GM23338 (cell line): ENCODE measurements at regions not wholly inside any gene's neighbourhood (a gene's known extent, or its start where the extent isn't known, plus 50 kb on each side); places are given as distances from the start of the nearest gene placed in this dataset.

ENCODE experiments used
- ATAC-seq: fragments of 200-7000 bp; cut with Tn5 transposase; 3 replicates; pipeline ENCODE4 v1.9.1; 2020
- DNase-seq: peaks from one replicate; pipeline ENCODE4 v3.0.0-alpha.2; 2015; ENCODE audit warnings: low spot score
- H2AFZ ChIP-seq: fragments of 200-600 bp; sonication (generic); 2 replicates; pipeline ENCODE4 v1.8.0; 2016; ENCODE audit warnings: antibody characterized with exemption, mild to moderate bottlenecking, moderate library complexity
- H3F3A ChIP-seq: fragments of 200-600 bp; sonication (generic); replicated peaks from 2 replicates; pipeline ENCODE4 v1.8.0; 2017; ENCODE audit warnings: antibody characterized with exemption, mixed run types, low read depth
- H3K27ac ChIP-seq: fragments of 200-600 bp; sonication (generic); 2 replicates; pipeline ENCODE4 v1.6.1; 2016; ENCODE audit warnings: low read depth
- H3K27me3 ChIP-seq: fragments of 200-600 bp; sonication (generic); 2 replicates; pipeline ENCODE4 v1.8.0; 2016; ENCODE audit warnings: mild to moderate bottlenecking, mixed run types, moderate library complexity; ENCODE audit not compliant: insufficient read depth
- H3K36me3 ChIP-seq: fragments of 200-600 bp; sonication (generic); 2 replicates; pipeline ENCODE4 v1.8.0; 2016; ENCODE audit warnings: mild to moderate bottlenecking; ENCODE audit not compliant: insufficient read depth
- H3K4me1 ChIP-seq: fragments of 200-600 bp; sonication (generic); 2 replicates; pipeline ENCODE4 v1.8.0; 2016; ENCODE audit warnings: mild to moderate bottlenecking, moderate library complexity; ENCODE audit not compliant: insufficient read depth
- H3K4me2 ChIP-seq: fragments of 200-600 bp; sonication (generic); 2 replicates; pipeline ENCODE4 v1.7.1; 2017; ENCODE audit warnings: mixed run types
- H3K4me3 ChIP-seq: fragments of 200-600 bp; sonication (generic); 2 replicates; pipeline ENCODE4 v1.6.1; 2016; ENCODE audit warnings: mixed run types
- H3K79me2 ChIP-seq: fragments of 200-600 bp; sonication (generic); replicated peaks from 2 replicates; pipeline ENCODE4 v1.8.0; 2017; ENCODE audit warnings: mild to moderate bottlenecking; ENCODE audit not compliant: insufficient read depth
- H3K9me2 ChIP-seq: fragments of 200-600 bp; sonication (generic); 2 replicates; pipeline ENCODE4 v1.8.0; 2017; ENCODE audit not compliant: insufficient read depth
- H4K20me1 ChIP-seq: fragments of 200-600 bp; sonication (generic); replicated peaks from 2 replicates; pipeline ENCODE4 v1.8.0; 2017; ENCODE audit warnings: mild to moderate bottlenecking; ENCODE audit not compliant: insufficient read depth
- H3K27ac Mint-ChIP-seq: 2 replicates; pipeline ENCODE4 v1.8.0; 2020; ENCODE audit warnings: inconsistent platforms, mild to moderate bottlenecking, moderate library complexity, mixed read lengths
- H3K27me3 Mint-ChIP-seq: 3 replicates; pipeline ENCODE4 v1.8.0; 2022; ENCODE audit warnings: low read depth, mild to moderate bottlenecking, moderate library complexity, mixed read lengths, inconsistent platforms; ENCODE audit not compliant: insufficient read depth, poor library complexity
- H3K36me3 Mint-ChIP-seq: 3 replicates; pipeline ENCODE4 v1.8.0; 2021; ENCODE audit warnings: low read depth, mild to moderate bottlenecking, inconsistent platforms, moderate library complexity, mixed read lengths
- H3K4me1 Mint-ChIP-seq: 3 replicates; pipeline ENCODE4 v1.8.0; 2020; ENCODE audit warnings: mild to moderate bottlenecking, inconsistent platforms, mixed read lengths
- H3K4me3 Mint-ChIP-seq: 3 replicates; pipeline ENCODE4 v1.8.0; 2021; ENCODE audit warnings: moderate library complexity, mild to moderate bottlenecking, inconsistent platforms, mixed read lengths
- H3K9me3 Mint-ChIP-seq: 3 replicates; pipeline ENCODE4 v1.8.0; 2020; ENCODE audit warnings: moderate library complexity, mild to moderate bottlenecking, inconsistent platforms, mixed read lengths
- CREB1 ChIP-seq: fragments of 250-450 bp; sonication (Bioruptor Pico); IDR thresholded peaks from 2 replicates; pipeline ENCODE4 v1.5.0; 2020; ENCODE audit warnings: low read depth, mild to moderate bottlenecking, moderate library complexity
- POLR2AphosphoS5 ChIP-seq: IDR thresholded peaks from 2 replicates; pipeline ENCODE4 v1.6.1; 2016; ENCODE audit warnings: antibody characterized with exemption, low read depth
- STAT1 ChIP-seq: IDR thresholded peaks from one replicate; pipeline ENCODE4 v1.6.1; 2016; ENCODE audit warnings: antibody characterized with exemption; ENCODE audit not compliant: unreplicated experiment
- TF ChIP-seq, protein P1 (sequence below): fragments of 250-450 bp; sonication (Bioruptor Pico); IDR thresholded peaks from 2 replicates; pipeline ENCODE4 v1.5.0; 2020; ENCODE audit warnings: mild to moderate bottlenecking, moderate library complexity
- TF ChIP-seq, protein P2 (sequence below): IDR thresholded peaks from one replicate; pipeline ENCODE4 v1.6.1; 2018; ENCODE audit warnings: antibody characterized with exemption; ENCODE audit not compliant: unreplicated experiment

GRCh38 chr18:78610179-78610578, 369.4 kb upstream of the SALL3 start (continued):
- TF ChIP-seq, protein P1, sequence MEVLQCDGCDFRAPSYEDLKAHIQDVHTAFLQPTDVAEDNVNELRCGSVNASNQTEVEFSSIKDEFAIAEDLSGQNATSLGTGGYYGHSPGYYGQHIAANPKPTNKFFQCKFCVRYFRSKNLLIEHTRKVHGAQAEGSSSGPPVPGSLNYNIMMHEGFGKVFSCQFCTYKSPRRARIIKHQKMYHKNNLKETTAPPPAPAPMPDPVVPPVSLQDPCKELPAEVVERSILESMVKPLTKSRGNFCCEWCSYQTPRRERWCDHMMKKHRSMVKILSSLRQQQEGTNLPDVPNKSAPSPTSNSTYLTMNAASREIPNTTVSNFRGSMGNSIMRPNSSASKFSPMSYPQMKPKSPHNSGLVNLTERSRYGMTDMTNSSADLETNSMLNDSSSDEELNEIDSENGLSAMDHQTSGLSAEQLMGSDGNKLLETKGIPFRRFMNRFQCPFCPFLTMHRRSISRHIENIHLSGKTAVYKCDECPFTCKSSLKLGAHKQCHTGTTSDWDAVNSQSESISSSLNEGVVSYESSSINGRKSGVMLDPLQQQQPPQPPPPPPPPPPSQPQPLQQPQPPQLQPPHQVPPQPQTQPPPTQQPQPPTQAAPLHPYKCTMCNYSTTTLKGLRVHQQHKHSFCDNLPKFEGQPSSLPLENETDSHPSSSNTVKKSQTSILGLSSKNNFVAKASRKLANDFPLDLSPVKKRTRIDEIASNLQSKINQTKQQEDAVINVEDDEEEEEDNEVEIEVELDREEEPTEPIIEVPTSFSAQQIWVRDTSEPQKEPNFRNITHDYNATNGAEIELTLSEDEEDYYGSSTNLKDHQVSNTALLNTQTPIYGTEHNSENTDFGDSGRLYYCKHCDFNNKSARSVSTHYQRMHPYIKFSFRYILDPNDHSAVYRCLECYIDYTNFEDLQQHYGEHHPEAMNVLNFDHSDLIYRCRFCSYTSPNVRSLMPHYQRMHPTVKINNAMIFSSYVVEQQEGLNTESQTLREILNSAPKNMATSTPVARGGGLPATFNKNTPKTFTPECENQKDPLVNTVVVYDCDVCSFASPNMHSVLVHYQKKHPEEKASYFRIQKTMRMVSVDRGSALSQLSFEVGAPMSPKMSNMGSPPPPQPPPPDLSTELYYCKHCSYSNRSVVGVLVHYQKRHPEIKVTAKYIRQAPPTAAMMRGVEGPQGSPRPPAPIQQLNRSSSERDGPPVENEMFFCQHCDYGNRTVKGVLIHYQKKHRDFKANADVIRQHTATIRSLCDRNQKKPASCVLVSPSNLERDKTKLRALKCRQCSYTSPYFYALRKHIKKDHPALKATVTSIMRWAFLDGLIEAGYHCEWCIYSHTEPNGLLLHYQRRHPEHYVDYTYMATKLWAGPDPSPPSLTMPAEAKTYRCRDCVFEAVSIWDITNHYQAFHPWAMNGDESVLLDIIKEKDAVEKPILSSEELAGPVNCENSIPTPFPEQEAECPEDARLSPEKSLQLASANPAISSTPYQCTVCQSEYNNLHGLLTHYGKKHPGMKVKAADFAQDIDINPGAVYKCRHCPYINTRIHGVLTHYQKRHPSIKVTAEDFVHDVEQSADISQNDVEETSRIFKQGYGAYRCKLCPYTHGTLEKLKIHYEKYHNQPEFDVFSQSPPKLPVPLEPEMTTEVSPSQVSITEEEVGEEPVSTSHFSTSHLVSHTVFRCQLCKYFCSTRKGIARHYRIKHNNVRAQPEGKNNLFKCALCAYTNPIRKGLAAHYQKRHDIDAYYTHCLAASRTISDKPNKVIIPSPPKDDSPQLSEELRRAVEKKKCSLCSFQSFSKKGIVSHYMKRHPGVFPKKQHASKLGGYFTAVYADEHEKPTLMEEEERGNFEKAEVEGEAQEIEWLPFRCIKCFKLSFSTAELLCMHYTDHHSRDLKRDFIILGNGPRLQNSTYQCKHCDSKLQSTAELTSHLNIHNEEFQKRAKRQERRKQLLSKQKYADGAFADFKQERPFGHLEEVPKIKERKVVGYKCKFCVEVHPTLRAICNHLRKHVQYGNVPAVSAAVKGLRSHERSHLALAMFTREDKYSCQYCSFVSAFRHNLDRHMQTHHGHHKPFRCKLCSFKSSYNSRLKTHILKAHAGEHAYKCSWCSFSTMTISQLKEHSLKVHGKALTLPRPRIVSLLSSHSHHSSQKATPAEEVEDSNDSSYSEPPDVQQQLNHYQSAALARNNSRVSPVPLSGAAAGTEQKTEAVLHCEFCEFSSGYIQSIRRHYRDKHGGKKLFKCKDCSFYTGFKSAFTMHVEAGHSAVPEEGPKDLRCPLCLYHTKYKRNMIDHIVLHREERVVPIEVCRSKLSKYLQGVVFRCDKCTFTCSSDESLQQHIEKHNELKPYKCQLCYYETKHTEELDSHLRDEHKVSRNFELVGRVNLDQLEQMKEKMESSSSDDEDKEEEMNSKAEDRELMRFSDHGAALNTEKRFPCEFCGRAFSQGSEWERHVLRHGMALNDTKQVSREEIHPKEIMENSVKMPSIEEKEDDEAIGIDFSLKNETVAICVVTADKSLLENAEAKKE (CRISPR knock-in tag), result no peak
- TF ChIP-seq, protein P2, sequence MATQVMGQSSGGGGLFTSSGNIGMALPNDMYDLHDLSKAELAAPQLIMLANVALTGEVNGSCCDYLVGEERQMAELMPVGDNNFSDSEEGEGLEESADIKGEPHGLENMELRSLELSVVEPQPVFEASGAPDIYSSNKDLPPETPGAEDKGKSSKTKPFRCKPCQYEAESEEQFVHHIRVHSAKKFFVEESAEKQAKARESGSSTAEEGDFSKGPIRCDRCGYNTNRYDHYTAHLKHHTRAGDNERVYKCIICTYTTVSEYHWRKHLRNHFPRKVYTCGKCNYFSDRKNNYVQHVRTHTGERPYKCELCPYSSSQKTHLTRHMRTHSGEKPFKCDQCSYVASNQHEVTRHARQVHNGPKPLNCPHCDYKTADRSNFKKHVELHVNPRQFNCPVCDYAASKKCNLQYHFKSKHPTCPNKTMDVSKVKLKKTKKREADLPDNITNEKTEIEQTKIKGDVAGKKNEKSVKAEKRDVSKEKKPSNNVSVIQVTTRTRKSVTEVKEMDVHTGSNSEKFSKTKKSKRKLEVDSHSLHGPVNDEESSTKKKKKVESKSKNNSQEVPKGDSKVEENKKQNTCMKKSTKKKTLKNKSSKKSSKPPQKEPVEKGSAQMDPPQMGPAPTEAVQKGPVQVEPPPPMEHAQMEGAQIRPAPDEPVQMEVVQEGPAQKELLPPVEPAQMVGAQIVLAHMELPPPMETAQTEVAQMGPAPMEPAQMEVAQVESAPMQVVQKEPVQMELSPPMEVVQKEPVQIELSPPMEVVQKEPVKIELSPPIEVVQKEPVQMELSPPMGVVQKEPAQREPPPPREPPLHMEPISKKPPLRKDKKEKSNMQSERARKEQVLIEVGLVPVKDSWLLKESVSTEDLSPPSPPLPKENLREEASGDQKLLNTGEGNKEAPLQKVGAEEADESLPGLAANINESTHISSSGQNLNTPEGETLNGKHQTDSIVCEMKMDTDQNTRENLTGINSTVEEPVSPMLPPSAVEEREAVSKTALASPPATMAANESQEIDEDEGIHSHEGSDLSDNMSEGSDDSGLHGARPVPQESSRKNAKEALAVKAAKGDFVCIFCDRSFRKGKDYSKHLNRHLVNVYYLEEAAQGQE, result no peak

GRCh38 chr18:78611201-78611800, 368.3 kb upstream of the SALL3 start:
- H3F3A ChIP-seq, result no peaks in the 10 kb centered on the region
- ATAC-seq (no peak), DNase-seq (no peak)
- H3K79me2 ChIP-seq, result no peaks in the 10 kb centered on the region
- H3K9me2 ChIP-seq, result no peaks in the 10 kb centered on the region
- Mint-ChIP-seq H3K27me3 (peaks cover 3% of the 10 kb centered on the region), H3K4me1 (no peaks in the 10 kb centered on the region), H3K9me3 (peaks cover 84% of the 10 kb centered on the region), H3K4me3 (no peak overlapping the region), H3K36me3 (peaks cover 25% of the 10 kb centered on the region), H3K27ac (no peak overlapping the region)
- H3K27ac ChIP-seq, result no peak overlapping the region
- no peaks in the 10 kb centered on the region for H3K4me1 ChIP-seq
- no peak overlapping the region for H2AFZ ChIP-seq
- H3K4me3 ChIP-seq, result no peak overlapping the region
- no peaks in the 10 kb centered on the region for H3K27me3 ChIP-seq
- H3K36me3 ChIP-seq, result no peaks in the 10 kb centered on the region
- H4K20me1 ChIP-seq, result no peaks in the 10 kb centered on the region
- H3K4me2 ChIP-seq, result no peak overlapping the region
- TF ChIP-seq, protein P2, result no peak
- no peak for TF ChIP-seq POLR2AphosphoS5
- no peak for TF ChIP-seq CREB1 (CRISPR knock-in tag)
- no peak for TF ChIP-seq STAT1
